HCT116 (cell line): ENCODE measurements at regions not wholly inside any gene's neighbourhood (a gene's known extent, or its start where the extent isn't known, plus 50 kb on each side); places are given as distances from the start of the nearest gene placed in this dataset.

Experiments used
- RAD21 ChIP-seq: IDR thresholded peaks from 2 replicates; pipeline ENCODE4 v1.6.1; 2012; ENCODE audit warnings: low read depth, mild to moderate bottlenecking
- TF ChIP-seq, protein P1 (sequence below): IDR thresholded peaks from 2 replicates; pipeline ENCODE4 v1.6.1; 2012; ENCODE audit warnings: low read depth
- TF ChIP-seq, protein P2 (sequence below), 3 experiments: fragments of 200-600 bp in 1 of 3; sonication (generic) in 1 of 3; IDR thresholded peaks in 2 of 3; conservative IDR thresholded peaks in 1 of 3; 2 replicates each; pipeline ENCODE4 v1.5.1; 2012 to 2017; ENCODE audit warnings: low read depth in 2 of 3, low read length in 2 of 3, antibody characterized with exemption in 1 of 3, borderline replicate concordance in 1 of 3, control low read depth in 1 of 3, mild to moderate bottlenecking in 1 of 3, mixed read lengths in 1 of 3, mixed run types in 1 of 3, moderate library complexity in 1 of 3; ENCODE audit not compliant: insufficient read depth in 1 of 3

DNA sequence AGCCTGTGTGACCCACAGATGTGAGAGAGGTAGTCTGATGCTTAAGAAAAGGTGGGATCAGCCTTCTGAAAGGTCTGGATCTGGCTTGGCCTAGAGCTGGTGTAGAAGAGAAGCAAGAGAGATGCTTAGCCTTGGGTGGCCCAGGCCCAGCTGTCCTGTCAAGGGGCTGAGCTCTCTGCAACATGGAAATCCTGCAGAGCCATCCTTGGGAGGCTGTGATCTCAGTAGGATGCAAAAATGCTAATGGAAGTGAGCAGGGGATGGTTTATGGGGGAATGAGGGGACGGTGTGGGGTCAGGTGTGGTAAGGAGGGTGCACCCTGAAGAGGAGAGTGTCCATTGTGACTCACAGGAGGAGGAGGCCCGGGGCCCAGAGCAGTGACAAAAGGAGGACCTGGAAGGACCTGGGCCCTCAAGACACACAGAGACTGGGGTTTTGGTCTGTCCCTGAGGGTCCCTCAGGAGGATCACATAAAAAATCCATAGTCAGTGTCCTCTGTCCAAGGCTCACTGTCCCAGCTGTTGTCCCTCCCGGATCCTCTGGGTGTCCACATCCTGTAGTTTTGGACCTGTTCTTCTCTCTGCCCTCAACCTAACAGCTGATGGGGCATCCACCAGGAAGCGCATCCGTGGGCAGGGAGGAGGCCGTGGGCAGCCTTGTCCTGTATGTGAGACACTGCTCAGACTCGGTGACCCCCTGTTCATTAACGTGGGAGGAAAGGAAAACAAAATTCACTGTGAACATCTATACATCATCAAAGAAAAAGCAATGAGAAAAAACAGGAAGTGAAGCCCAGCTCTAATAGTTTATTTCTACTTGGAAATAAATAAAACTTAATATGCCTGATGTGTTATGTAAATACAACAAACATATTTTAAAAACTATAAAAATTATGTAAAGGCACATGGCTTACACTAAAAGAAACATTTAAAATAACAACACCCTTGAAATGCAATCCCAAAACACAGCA is 129.8 kb downstream of the ZNF280B start:
- TF ChIP-seq, protein P1, sequence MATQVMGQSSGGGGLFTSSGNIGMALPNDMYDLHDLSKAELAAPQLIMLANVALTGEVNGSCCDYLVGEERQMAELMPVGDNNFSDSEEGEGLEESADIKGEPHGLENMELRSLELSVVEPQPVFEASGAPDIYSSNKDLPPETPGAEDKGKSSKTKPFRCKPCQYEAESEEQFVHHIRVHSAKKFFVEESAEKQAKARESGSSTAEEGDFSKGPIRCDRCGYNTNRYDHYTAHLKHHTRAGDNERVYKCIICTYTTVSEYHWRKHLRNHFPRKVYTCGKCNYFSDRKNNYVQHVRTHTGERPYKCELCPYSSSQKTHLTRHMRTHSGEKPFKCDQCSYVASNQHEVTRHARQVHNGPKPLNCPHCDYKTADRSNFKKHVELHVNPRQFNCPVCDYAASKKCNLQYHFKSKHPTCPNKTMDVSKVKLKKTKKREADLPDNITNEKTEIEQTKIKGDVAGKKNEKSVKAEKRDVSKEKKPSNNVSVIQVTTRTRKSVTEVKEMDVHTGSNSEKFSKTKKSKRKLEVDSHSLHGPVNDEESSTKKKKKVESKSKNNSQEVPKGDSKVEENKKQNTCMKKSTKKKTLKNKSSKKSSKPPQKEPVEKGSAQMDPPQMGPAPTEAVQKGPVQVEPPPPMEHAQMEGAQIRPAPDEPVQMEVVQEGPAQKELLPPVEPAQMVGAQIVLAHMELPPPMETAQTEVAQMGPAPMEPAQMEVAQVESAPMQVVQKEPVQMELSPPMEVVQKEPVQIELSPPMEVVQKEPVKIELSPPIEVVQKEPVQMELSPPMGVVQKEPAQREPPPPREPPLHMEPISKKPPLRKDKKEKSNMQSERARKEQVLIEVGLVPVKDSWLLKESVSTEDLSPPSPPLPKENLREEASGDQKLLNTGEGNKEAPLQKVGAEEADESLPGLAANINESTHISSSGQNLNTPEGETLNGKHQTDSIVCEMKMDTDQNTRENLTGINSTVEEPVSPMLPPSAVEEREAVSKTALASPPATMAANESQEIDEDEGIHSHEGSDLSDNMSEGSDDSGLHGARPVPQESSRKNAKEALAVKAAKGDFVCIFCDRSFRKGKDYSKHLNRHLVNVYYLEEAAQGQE, result no peak
- TF ChIP-seq RAD21, result no peak
- TF ChIP-seq, protein P2, sequence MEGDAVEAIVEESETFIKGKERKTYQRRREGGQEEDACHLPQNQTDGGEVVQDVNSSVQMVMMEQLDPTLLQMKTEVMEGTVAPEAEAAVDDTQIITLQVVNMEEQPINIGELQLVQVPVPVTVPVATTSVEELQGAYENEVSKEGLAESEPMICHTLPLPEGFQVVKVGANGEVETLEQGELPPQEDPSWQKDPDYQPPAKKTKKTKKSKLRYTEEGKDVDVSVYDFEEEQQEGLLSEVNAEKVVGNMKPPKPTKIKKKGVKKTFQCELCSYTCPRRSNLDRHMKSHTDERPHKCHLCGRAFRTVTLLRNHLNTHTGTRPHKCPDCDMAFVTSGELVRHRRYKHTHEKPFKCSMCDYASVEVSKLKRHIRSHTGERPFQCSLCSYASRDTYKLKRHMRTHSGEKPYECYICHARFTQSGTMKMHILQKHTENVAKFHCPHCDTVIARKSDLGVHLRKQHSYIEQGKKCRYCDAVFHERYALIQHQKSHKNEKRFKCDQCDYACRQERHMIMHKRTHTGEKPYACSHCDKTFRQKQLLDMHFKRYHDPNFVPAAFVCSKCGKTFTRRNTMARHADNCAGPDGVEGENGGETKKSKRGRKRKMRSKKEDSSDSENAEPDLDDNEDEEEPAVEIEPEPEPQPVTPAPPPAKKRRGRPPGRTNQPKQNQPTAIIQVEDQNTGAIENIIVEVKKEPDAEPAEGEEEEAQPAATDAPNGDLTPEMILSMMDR (IDR thresholded peaks at IDR 0.05 in 2 of 3, conservative IDR thresholded peaks at IDR 0.05 in 1 of 3; ENCODE audit: borderline replicate concordance in 1 of 3, insufficient read depth in 1 of 3, low read depth in 2 of 3, low read length in 2 of 3), result no peak
